Progenitor cell of endocrine pancreas (in vitro differentiated cells): ENCODE measurements at regions not wholly inside any gene's neighbourhood (a gene's known extent, or its start where the extent isn't known, plus 50 kb on each side); places are given as distances from the start of the nearest gene placed in this dataset.

Source experiments
- DNase-seq: peaks from one replicate; pipeline ENCODE4 v3.0.0; 2021; ENCODE audit warnings: low spot score; ENCODE audit not compliant: unreplicated experiment
- H3K27ac Mint-ChIP-seq: 2 replicates; pipeline ENCODE4 v1.8.0; 2021; ENCODE audit warnings: mild to moderate bottlenecking, moderate library complexity, mixed read lengths
- H3K27me3 Mint-ChIP-seq: 2 replicates; pipeline ENCODE4 v1.8.0; 2021; ENCODE audit warnings: mixed read lengths
- H3K36me3 Mint-ChIP-seq: 2 replicates; pipeline ENCODE4 v1.8.0; 2022; ENCODE audit warnings: mixed read lengths; ENCODE audit not compliant: insufficient read depth
- H3K4me1 Mint-ChIP-seq: 2 replicates; pipeline ENCODE4 v1.8.0; 2021; ENCODE audit warnings: low read depth, mixed read lengths
- H3K4me3 Mint-ChIP-seq: 2 replicates; pipeline ENCODE4 v1.8.0; 2021; ENCODE audit warnings: low read depth, mild to moderate bottlenecking, moderate library complexity, mixed read lengths
- H3K9me3 Mint-ChIP-seq: 2 replicates; pipeline ENCODE4 v1.8.0; 2021; ENCODE audit warnings: low read depth, mixed read lengths
- CTCF ChIP-seq: fragments of 200-600 bp; sonication (generic); IDR thresholded peaks from one replicate; pipeline ENCODE4 v1.5.0; 2021; ENCODE audit warnings: antibody characterized with exemption, mild to moderate bottlenecking; ENCODE audit not compliant: unreplicated experiment

GRCh38 chr15:35852818-35853624 lies 307.1 kb upstream of the DPH6 start:
- H3K27ac Mint-ChIP-seq: no peak overlapping the region
- no peaks in the 10 kb centered on the region for H3K9me3 Mint-ChIP-seq
- no peak overlapping the region for H3K4me3 Mint-ChIP-seq
- no peak for DNase-seq
- TF ChIP-seq CTCF: no peak
- H3K36me3 Mint-ChIP-seq: no peaks in the 10 kb centered on the region
- peaks cover 2% of the 10 kb centered on the region for H3K4me1 Mint-ChIP-seq
- peaks cover 3% of the 10 kb centered on the region for H3K27me3 Mint-ChIP-seq

DNA sequence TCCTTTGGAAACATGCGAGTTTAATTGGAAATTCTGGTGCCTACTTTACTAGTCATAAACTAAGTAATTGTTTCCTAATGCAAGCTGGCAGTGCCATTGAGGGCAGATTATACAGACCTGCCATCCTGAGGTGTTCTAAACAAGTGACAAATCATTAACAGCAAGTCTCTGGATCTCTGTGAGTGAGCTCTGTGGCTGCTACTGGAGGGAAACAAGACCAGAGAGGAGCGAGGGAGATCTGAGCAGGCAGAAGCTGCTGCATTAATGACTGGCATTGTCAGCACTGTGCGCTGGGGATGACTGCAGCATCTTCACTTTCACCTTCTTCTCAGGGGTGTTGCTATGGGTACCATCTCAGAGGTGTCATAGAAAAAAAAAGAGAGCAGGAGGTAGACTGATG lies 308.4 kb upstream of the DPH6 start:
- no peak overlapping the region for H3K4me3 Mint-ChIP-seq
- no peak for DNase-seq
- H3K4me1 Mint-ChIP-seq: peaks cover 5% of the 10 kb centered on the region
- H3K27me3 Mint-ChIP-seq: peaks cover 3% of the 10 kb centered on the region
- TF ChIP-seq CTCF: no peak
- H3K36me3 Mint-ChIP-seq: no peaks in the 10 kb centered on the region
- no peak overlapping the region for H3K27ac Mint-ChIP-seq
- no peaks in the 10 kb centered on the region for H3K9me3 Mint-ChIP-seq

DNA sequence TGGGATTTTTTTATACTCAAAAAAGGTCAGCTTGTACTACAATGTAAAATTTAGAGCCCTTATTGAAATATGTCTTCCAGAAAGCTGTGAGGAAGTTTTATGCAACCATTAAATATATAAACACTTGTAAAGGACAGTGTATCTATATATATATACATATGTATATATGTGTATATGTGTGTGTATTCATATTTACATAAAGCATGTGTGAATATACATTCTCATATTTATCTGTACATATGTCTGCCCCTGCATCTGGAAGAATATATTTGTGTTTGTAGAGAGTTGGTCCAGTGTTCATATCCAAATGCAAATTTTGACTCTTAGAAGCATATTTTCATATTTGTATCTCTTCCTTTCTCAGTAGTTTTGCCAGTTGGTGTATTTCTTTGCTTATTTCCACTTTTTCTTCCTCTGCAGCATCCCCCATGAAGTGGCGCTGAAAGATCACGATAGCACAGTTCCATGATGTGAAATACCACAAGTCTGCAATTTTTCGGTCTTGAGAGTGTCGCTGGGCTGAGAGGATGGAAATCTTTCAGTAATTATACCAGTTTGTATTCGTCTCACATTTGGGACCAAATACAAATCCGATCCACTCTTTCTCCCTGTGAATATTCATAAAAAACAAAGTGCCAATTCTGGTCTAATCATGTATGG lies 311.7 kb upstream of the DPH6 start:
- Mint-ChIP-seq H3K36me3 (no peaks in the 10 kb centered on the region), H3K27ac (no peak overlapping the region), H3K27me3 (no peaks in the 10 kb centered on the region), H3K9me3 (peaks cover 11% of the 10 kb centered on the region), H3K4me3 (no peak overlapping the region), H3K4me1 (peaks cover 5% of the 10 kb centered on the region)
- DNase-seq: no peak
- no peak for TF ChIP-seq CTCF

DNA sequence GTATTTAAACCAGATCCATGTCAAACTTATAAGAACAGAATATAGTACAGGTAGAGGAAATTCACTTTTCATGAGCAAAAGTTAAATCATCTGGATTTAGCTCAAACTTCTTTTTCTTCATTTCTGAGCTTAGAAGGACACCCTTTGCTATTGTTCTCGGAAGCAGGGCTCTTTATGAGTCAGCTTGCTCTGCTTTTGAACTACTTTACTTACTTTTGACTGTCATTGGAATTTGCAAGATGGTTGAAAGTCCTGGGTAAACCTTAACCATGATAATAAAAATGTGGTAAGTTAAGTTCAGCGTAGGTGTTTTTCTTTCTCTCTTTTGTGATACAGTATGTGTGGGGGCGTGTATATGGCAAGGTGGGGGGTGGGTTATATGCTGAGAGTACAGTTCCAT lies 312.7 kb upstream of the DPH6 start:
- no peak overlapping the region for H3K27ac Mint-ChIP-seq
- no peak overlapping the region for H3K4me3 Mint-ChIP-seq
- TF ChIP-seq CTCF: no peak
- no peaks in the 10 kb centered on the region for H3K27me3 Mint-ChIP-seq
- peaks cover 9% of the 10 kb centered on the region for H3K4me1 Mint-ChIP-seq
- peaks cover 11% of the 10 kb centered on the region for H3K9me3 Mint-ChIP-seq
- no peak for DNase-seq
- no peaks in the 10 kb centered on the region for H3K36me3 Mint-ChIP-seq

GRCh38 chr15:35863655-35864054 lies 317.7 kb upstream of the DPH6 start:
- H3K4me1 Mint-ChIP-seq: peaks cover 16% of the 10 kb centered on the region
- TF ChIP-seq CTCF: no peak
- no peak overlapping the region for H3K27ac Mint-ChIP-seq
- no peak for DNase-seq
- H3K36me3 Mint-ChIP-seq: no peaks in the 10 kb centered on the region
- peaks cover 11% of the 10 kb centered on the region for H3K9me3 Mint-ChIP-seq
- H3K4me3 Mint-ChIP-seq: no peak overlapping the region
- H3K27me3 Mint-ChIP-seq: no peaks in the 10 kb centered on the region
